ENCODE measurements at regions not wholly inside any gene's neighbourhood (a gene's known extent, or its start where the extent isn't known, plus 50 kb on each side); places are given as distances from the start of the nearest gene placed in this dataset.

- 85% methylated on average over 6 of the region's 6 CpGs for WGBS
- Histone ChIP-seq H3K4me2 (ENCODE audit: low read length, poor library complexity, severe bottlenecking) (no peak overlapping the region), H3K27me3 (ENCODE audit: control insufficient read depth in 1 of 2, insufficient read depth in 1 of 2, low read length in 2 of 2) (peaks cover 0 to 56% of the 10 kb centered on the region in 2 experiments), H3K9ac (ENCODE audit: low read length) (no peak overlapping the region), H4K91ac (ENCODE audit: low read length) (no peak overlapping the region), H3K36me3 (ENCODE audit: control insufficient read depth in 1 of 2, insufficient read depth in 2 of 2, low read depth in 1 of 2, low read length in 2 of 2) (no peaks in the 10 kb centered on the region), H2BK120ac (ENCODE audit: low read depth, low read length) (no peak overlapping the region), H4K8ac (ENCODE audit: low read length) (no peak overlapping the region), H3K4me1 (ENCODE audit: control insufficient read depth, insufficient read depth, low read depth, low read length) (peaks cover 5% of the 10 kb centered on the region), H2BK5ac (ENCODE audit: low read depth, low read length, poor library complexity, severe bottlenecking) (no peak overlapping the region), H2BK15ac (ENCODE audit: low read depth, poor library complexity, severe bottlenecking) (no peak overlapping the region), H2AK5ac (ENCODE audit: low read length, severe bottlenecking) (no peak overlapping the region), H3K9me3 (ENCODE audit: control insufficient read depth, low read length) (no peaks in the 10 kb centered on the region), H3K27ac (ENCODE audit: low read length, poor library complexity, severe bottlenecking) (no peak overlapping the region), H3K4me3 (ENCODE audit: insufficient read depth in 1 of 2, low read depth in 1 of 2, low read length in 2 of 2) (no peak overlapping the region), H3K23ac (ENCODE audit: low read length in 2 of 2) (no peak overlapping the region), H3K14ac (ENCODE audit: low read length in 2 of 2) (no peak overlapping the region), H2BK12ac (ENCODE audit: low read length in 2 of 2) (no peak overlapping the region), H3K4ac (ENCODE audit: low read depth in 1 of 2, low read length in 2 of 2) (no peak overlapping the region), H3K79me1 (replicated peaks; ENCODE audit: low read length, poor library complexity, severe bottlenecking) (no peaks in the 10 kb centered on the region), H3K18ac (ENCODE audit: low read depth in 1 of 2, low read length in 2 of 2) (no peak overlapping the region), H2AFZ (ENCODE audit: low read depth, low read length) (no peak overlapping the region)
- no peak for DNase-seq
These were observed 177.6 kb downstream of the MIAT start for GRCh38 chr22:26835023-26835422.

GRCh38 chr22:26835929-26836528, 178.6 kb downstream of the MIAT start:
- no peak overlapping the region for H3K23ac ChIP-seq (ENCODE audit: low read length in 2 of 2)
- no peaks in the 10 kb centered on the region for H3K9me3 ChIP-seq (ENCODE audit: control insufficient read depth, low read length)
- H2AK5ac ChIP-seq (ENCODE audit: low read length, severe bottlenecking) = no peak overlapping the region
- peak; percentile 34 for DNase-seq
- no peak overlapping the region for H2BK120ac ChIP-seq (ENCODE audit: low read depth, low read length)
- H3K4me3 ChIP-seq (ENCODE audit: insufficient read depth in 1 of 2, low read depth in 1 of 2, low read length in 2 of 2) = no peak overlapping the region
- H3K18ac ChIP-seq (ENCODE audit: low read depth in 1 of 2, low read length in 2 of 2) = no peak overlapping the region
- H3K4me1 ChIP-seq (ENCODE audit: control insufficient read depth, insufficient read depth, low read depth, low read length) = peaks cover 5% of the 10 kb centered on the region
- no peak overlapping the region for H2BK5ac ChIP-seq (ENCODE audit: low read depth, low read length, poor library complexity, severe bottlenecking)
- H2BK15ac ChIP-seq (ENCODE audit: low read depth, poor library complexity, severe bottlenecking) = no peak overlapping the region
- no peak overlapping the region for H4K91ac ChIP-seq (ENCODE audit: low read length)
- H3K4me2 ChIP-seq (ENCODE audit: low read length, poor library complexity, severe bottlenecking) = no peak overlapping the region
- H3K9ac ChIP-seq (ENCODE audit: low read length) = no peak overlapping the region
- 35% methylated on average over 3 of the region's 3 CpGs for WGBS
- no peak overlapping the region for H3K27ac ChIP-seq (ENCODE audit: low read length, poor library complexity, severe bottlenecking)
- no peak overlapping the region for H3K14ac ChIP-seq (ENCODE audit: low read length in 2 of 2)
- no peak overlapping the region for H2BK12ac ChIP-seq (ENCODE audit: low read length in 2 of 2)
- H3K27me3 ChIP-seq (ENCODE audit: control insufficient read depth in 1 of 2, insufficient read depth in 1 of 2, low read length in 2 of 2) = peaks cover 0 to 58% of the 10 kb centered on the region in 2 experiments
- H3K4ac ChIP-seq (ENCODE audit: low read depth in 1 of 2, low read length in 2 of 2) = no peak overlapping the region
- H3K79me1 ChIP-seq (replicated peaks; ENCODE audit: low read length, poor library complexity, severe bottlenecking) = no peaks in the 10 kb centered on the region
- no peaks in the 10 kb centered on the region for H3K36me3 ChIP-seq (ENCODE audit: control insufficient read depth in 1 of 2, insufficient read depth in 2 of 2, low read depth in 1 of 2, low read length in 2 of 2)
- H2AFZ ChIP-seq (ENCODE audit: low read depth, low read length) = no peak overlapping the region
- H4K8ac ChIP-seq (ENCODE audit: low read length) = no peak overlapping the region

GRCh38 chr22:26837784-26838470, 180.5 kb downstream of the MIAT start:
- H3K4me1 ChIP-seq (ENCODE audit: control insufficient read depth, insufficient read depth, low read depth, low read length) = peaks cover 5% of the 10 kb centered on the region
- no peak overlapping the region for H2BK5ac ChIP-seq (ENCODE audit: low read depth, low read length, poor library complexity, severe bottlenecking)
- no peak overlapping the region for H2BK12ac ChIP-seq (ENCODE audit: low read length in 2 of 2)
- no peaks in the 10 kb centered on the region for H3K9me3 ChIP-seq (ENCODE audit: control insufficient read depth, low read length)
- no peaks in the 10 kb centered on the region for H3K79me1 ChIP-seq (replicated peaks; ENCODE audit: low read length, poor library complexity, severe bottlenecking)
- no peak overlapping the region for H3K4me3 ChIP-seq (ENCODE audit: insufficient read depth in 1 of 2, low read depth in 1 of 2, low read length in 2 of 2)
- H3K27me3 ChIP-seq (ENCODE audit: control insufficient read depth in 1 of 2, insufficient read depth in 1 of 2, low read length in 2 of 2) = peaks cover 0 to 54% of the 10 kb centered on the region in 2 experiments
- H4K91ac ChIP-seq (ENCODE audit: low read length) = no peak overlapping the region
- no peak overlapping the region for H3K4ac ChIP-seq (ENCODE audit: low read depth in 1 of 2, low read length in 2 of 2)
- no peak for DNase-seq
- WGBS = 58% methylated on average over 4 of the region's 5 CpGs
- H2AFZ ChIP-seq (ENCODE audit: low read depth, low read length) = no peak overlapping the region
- H3K23ac ChIP-seq (ENCODE audit: low read length in 2 of 2) = no peak overlapping the region
- no peak overlapping the region for H3K18ac ChIP-seq (ENCODE audit: low read depth in 1 of 2, low read length in 2 of 2)
- no peak overlapping the region for H3K14ac ChIP-seq (ENCODE audit: low read length in 2 of 2)
- no peak overlapping the region for H4K8ac ChIP-seq (ENCODE audit: low read length)
- H2AK5ac ChIP-seq (ENCODE audit: low read length, severe bottlenecking) = no peak overlapping the region
- H3K27ac ChIP-seq (ENCODE audit: low read length, poor library complexity, severe bottlenecking) = no peak overlapping the region
- H3K36me3 ChIP-seq (ENCODE audit: control insufficient read depth in 1 of 2, insufficient read depth in 2 of 2, low read depth in 1 of 2, low read length in 2 of 2) = no peaks in the 10 kb centered on the region
- H3K4me2 ChIP-seq (ENCODE audit: low read length, poor library complexity, severe bottlenecking) = no peak overlapping the region
- H2BK15ac ChIP-seq (ENCODE audit: low read depth, poor library complexity, severe bottlenecking) = no peak overlapping the region
- H2BK120ac ChIP-seq (ENCODE audit: low read depth, low read length) = no peak overlapping the region
- H3K9ac ChIP-seq (ENCODE audit: low read length) = no peak overlapping the region

- Histone ChIP-seq H3K4me3 (ENCODE audit: insufficient read depth in 1 of 2, low read depth in 1 of 2, low read length in 2 of 2) (no peak overlapping the region), H3K36me3 (ENCODE audit: control insufficient read depth in 1 of 2, insufficient read depth in 2 of 2, low read depth in 1 of 2, low read length in 2 of 2) (no peaks in the 10 kb centered on the region), H2BK12ac (ENCODE audit: low read length in 2 of 2) (no peak overlapping the region), H3K27ac (ENCODE audit: low read length, poor library complexity, severe bottlenecking) (no peak overlapping the region), H2AK5ac (ENCODE audit: low read length, severe bottlenecking) (no peak overlapping the region), H3K4me2 (ENCODE audit: low read length, poor library complexity, severe bottlenecking) (no peak overlapping the region), H3K4me1 (ENCODE audit: control insufficient read depth, insufficient read depth, low read depth, low read length) (peaks cover 5% of the 10 kb centered on the region), H3K14ac (ENCODE audit: low read length in 2 of 2) (no peak overlapping the region), H2BK15ac (ENCODE audit: low read depth, poor library complexity, severe bottlenecking) (no peak overlapping the region), H3K18ac (ENCODE audit: low read depth in 1 of 2, low read length in 2 of 2) (no peak overlapping the region), H3K79me1 (replicated peaks; ENCODE audit: low read length, poor library complexity, severe bottlenecking) (no peaks in the 10 kb centered on the region), H2BK5ac (ENCODE audit: low read depth, low read length, poor library complexity, severe bottlenecking) (no peak overlapping the region), H3K27me3 (ENCODE audit: control insufficient read depth in 1 of 2, insufficient read depth in 1 of 2, low read length in 2 of 2) (peaks cover 0 to 57% of the 10 kb centered on the region in 2 experiments), H4K8ac (ENCODE audit: low read length) (no peak overlapping the region), H3K9ac (ENCODE audit: low read length) (no peak overlapping the region), H3K23ac (ENCODE audit: low read length in 2 of 2) (no peak overlapping the region), H2BK120ac (ENCODE audit: low read depth, low read length) (no peak overlapping the region), H3K4ac (ENCODE audit: low read depth in 1 of 2, low read length in 2 of 2) (no peak overlapping the region), H4K91ac (ENCODE audit: low read length) (no peak overlapping the region), H3K9me3 (ENCODE audit: control insufficient read depth, low read length) (no peaks in the 10 kb centered on the region), H2AFZ (ENCODE audit: low read depth, low read length) (no peak overlapping the region)
- DNase-seq = no peak
- 75% methylated on average over 4 of the region's 5 CpGs for WGBS
These were observed 181.1 kb downstream of the MIAT start for GRCh38 chr22:26838471-26838825.
